Neural cell (in vitro differentiated cells): ENCODE measurements at regions not wholly inside any gene's neighbourhood (a gene's known extent, or its start where the extent isn't known, plus 50 kb on each side); places are given as distances from the start of the nearest gene placed in this dataset.

Experiments
- H2AFZ ChIP-seq: fragments of 200-600, 300-800 bp; sonication (generic), shearing (Covaris generic); 2 replicates; pipeline ENCODE4 v1.6.0; 2014; ENCODE audit warnings: low read depth, mild to moderate bottlenecking, antibody characterized with exemption, low read length, moderate library complexity
- H3F3A ChIP-seq: fragments of 200-600 bp; shearing (Covaris generic); 2 replicates; pipeline ENCODE4 v1.6.1; 2016; ENCODE audit warnings: mild to moderate bottlenecking, moderate library complexity, mixed read lengths, antibody characterized with exemption, low read length; ENCODE audit not compliant: insufficient read depth, poor library complexity, severe bottlenecking
- H3K27ac ChIP-seq: fragments of 200-600, 300-800 bp; sonication (generic), shearing (Covaris generic); 2 replicates; pipeline ENCODE4 v1.5.1; 2014; ENCODE audit warnings: mild to moderate bottlenecking, low read length, moderate library complexity
- H3K27me3 ChIP-seq: fragments of 300-800, 200-600 bp; sonication (generic), shearing (Covaris generic); 2 replicates; pipeline ENCODE4 v1.6.0; 2014; ENCODE audit warnings: mild to moderate bottlenecking, low read depth, low read length, moderate library complexity; ENCODE audit not compliant: insufficient read depth
- H3K36me3 ChIP-seq: fragments of 300-800, 200-600 bp; sonication (generic), shearing (Covaris generic); 2 replicates; pipeline ENCODE4 v1.5.1; 2014; ENCODE audit warnings: mild to moderate bottlenecking, antibody characterized with exemption, low read length, moderate library complexity; ENCODE audit not compliant: insufficient read depth
- H3K4me2 ChIP-seq: fragments of 300-800, 200-600 bp; sonication (generic), shearing (Covaris generic); 2 replicates; pipeline ENCODE4 v1.6.0; 2014; ENCODE audit warnings: mild to moderate bottlenecking, low read length
- H3K4me3 ChIP-seq: fragments of 300-800, 200-600 bp; sonication (generic), shearing (Covaris generic); 2 replicates; pipeline ENCODE4 v1.5.1; 2014; ENCODE audit warnings: mild to moderate bottlenecking, low read length, moderate library complexity
- H3K79me2 ChIP-seq: fragments of 200-600 bp; shearing (Covaris generic); replicated peaks from 2 replicates; pipeline ENCODE4 v1.6.0; 2014; ENCODE audit warnings: mild to moderate bottlenecking, low read length, moderate library complexity; ENCODE audit not compliant: insufficient read depth
- H3K9ac ChIP-seq: fragments of 300-800, 200-600 bp; sonication (generic), shearing (Covaris generic); 2 replicates; pipeline ENCODE4 v1.6.1; 2016; ENCODE audit warnings: mild to moderate bottlenecking, low read length, mixed read lengths
- H3K9me2 ChIP-seq: fragments of 200-600 bp; shearing (Covaris generic); 2 replicates; pipeline ENCODE4 v1.6.1; 2016; ENCODE audit warnings: mild to moderate bottlenecking, low read length, mixed read lengths; ENCODE audit not compliant: insufficient read depth
- H3K9me3 ChIP-seq: fragments of 200-600, 300-800 bp; sonication (generic), shearing (Covaris generic); 2 replicates; pipeline ENCODE4 v1.6.1; 2016; ENCODE audit warnings: mild to moderate bottlenecking, mixed run types, low read length, moderate library complexity, mixed read lengths
- H4K20me1 ChIP-seq: fragments of 200-600 bp; shearing (Covaris generic); 2 replicates; pipeline ENCODE4 v1.6.1; 2016; ENCODE audit warnings: mild to moderate bottlenecking, mixed run types; ENCODE audit not compliant: insufficient read depth
- EP300 ChIP-seq: fragments of 450-650 bp; conservative IDR thresholded peaks from 2 replicates; pipeline ENCODE4 v1.6.1; 2014; ENCODE audit warnings: antibody characterized with exemption, mild to moderate bottlenecking, moderate library complexity; ENCODE audit not compliant: poor library complexity, severe bottlenecking
- EZH2 ChIP-seq: fragments of 200-600, 300-800 bp; shearing (Covaris generic), sonication (generic); IDR thresholded peaks from 2 replicates; pipeline ENCODE4 v1.6.1; 2014; ENCODE audit warnings: antibody characterized with exemption, low read length, borderline replicate concordance, mild to moderate bottlenecking; ENCODE audit not compliant: insufficient read depth, poor library complexity, severe bottlenecking
- MXI1 ChIP-seq: fragments of 450-650 bp; conservative IDR thresholded peaks from 2 replicates; pipeline ENCODE4 v1.6.1; 2014; ENCODE audit warnings: antibody characterized with exemption, mild to moderate bottlenecking; ENCODE audit not compliant: poor library complexity, severe bottlenecking
- POLR2AphosphoS5 ChIP-seq: IDR thresholded peaks from 2 replicates; pipeline ENCODE4 v1.6.1; 2012
- RAD21 ChIP-seq: fragments of 450-650 bp; conservative IDR thresholded peaks from 2 replicates; pipeline ENCODE4 v1.6.1; 2014; ENCODE audit warnings: antibody characterized with exemption, mild to moderate bottlenecking, moderate library complexity
- REST ChIP-seq: IDR thresholded peaks from 2 replicates; pipeline ENCODE4 v1.6.1; 2012; ENCODE audit warnings: borderline replicate concordance
- SMC3 ChIP-seq: fragments of 450-650 bp; conservative IDR thresholded peaks from 2 replicates; pipeline ENCODE4 v1.6.1; 2014; ENCODE audit warnings: antibody characterized with exemption, mild to moderate bottlenecking, moderate library complexity; ENCODE audit not compliant: poor library complexity
- TAF1 ChIP-seq: IDR thresholded peaks from 2 replicates; pipeline ENCODE4 v1.6.1; 2012; ENCODE audit warnings: low read depth
- TF ChIP-seq, protein P1 (sequence below): fragments of 450-650 bp; IDR thresholded peaks from 2 replicates; pipeline ENCODE4 v1.5.1; 2014; ENCODE audit warnings: antibody characterized with exemption, mild to moderate bottlenecking, moderate library complexity; ENCODE audit not compliant: poor library complexity, severe bottlenecking

DNA sequence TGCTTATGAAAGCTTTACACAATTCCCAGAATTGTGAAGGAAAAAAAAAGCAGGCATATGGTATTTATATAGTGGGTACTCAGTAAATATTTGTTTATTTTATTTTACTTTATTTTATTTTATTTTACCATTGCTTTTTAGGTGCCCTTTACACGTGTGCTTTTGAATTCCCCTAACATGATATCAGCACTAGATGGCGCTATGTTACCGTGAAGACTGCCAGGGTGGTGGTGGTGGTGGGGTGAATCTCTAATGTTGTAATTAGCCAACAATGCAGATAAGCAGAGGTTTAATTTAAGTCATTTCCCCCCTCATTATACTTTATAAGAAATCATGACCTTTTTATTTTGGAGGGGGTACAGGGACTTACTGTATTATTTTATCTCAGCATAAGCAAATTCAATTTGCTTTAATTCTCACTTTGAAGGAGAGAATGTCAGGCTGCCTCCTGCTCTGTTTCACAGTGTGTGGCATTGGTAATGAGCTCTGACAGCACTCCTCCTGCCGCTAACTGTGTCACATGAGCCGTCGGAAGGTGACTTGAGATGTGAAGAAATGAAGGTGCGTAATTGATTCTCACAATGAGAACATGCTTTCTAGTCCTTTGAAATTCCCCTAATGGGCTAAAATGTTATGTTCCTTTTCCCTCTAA lies 165.6 kb downstream of the YTHDC2 start:
- H3K36me3 ChIP-seq = no peaks in the 10 kb centered on the region
- no peaks in the 10 kb centered on the region for H3K9me3 ChIP-seq
- peak overlapping the region; percentile 36 for H3K4me3 ChIP-seq
- H3K27me3 ChIP-seq = no peaks in the 10 kb centered on the region
- H3K27ac ChIP-seq = peak overlapping the region; percentile 46
- H3K9ac ChIP-seq = peak overlapping the region; percentile 20
- H3F3A ChIP-seq = peaks cover 9% of the 10 kb centered on the region
- H4K20me1 ChIP-seq = no peaks in the 10 kb centered on the region
- H3K9me2 ChIP-seq = no peaks in the 10 kb centered on the region
- no peak overlapping the region for H2AFZ ChIP-seq
- no peaks in the 10 kb centered on the region for H3K79me2 ChIP-seq
- TF ChIP-seq EZH2 = no peak
- TF ChIP-seq MXI1 = peak; percentile 37
- TF ChIP-seq TAF1 = no peak
- peak; percentile 78 for TF ChIP-seq POLR2AphosphoS5
- TF ChIP-seq EP300 = peak; percentile 83
- TF ChIP-seq, protein P1, sequence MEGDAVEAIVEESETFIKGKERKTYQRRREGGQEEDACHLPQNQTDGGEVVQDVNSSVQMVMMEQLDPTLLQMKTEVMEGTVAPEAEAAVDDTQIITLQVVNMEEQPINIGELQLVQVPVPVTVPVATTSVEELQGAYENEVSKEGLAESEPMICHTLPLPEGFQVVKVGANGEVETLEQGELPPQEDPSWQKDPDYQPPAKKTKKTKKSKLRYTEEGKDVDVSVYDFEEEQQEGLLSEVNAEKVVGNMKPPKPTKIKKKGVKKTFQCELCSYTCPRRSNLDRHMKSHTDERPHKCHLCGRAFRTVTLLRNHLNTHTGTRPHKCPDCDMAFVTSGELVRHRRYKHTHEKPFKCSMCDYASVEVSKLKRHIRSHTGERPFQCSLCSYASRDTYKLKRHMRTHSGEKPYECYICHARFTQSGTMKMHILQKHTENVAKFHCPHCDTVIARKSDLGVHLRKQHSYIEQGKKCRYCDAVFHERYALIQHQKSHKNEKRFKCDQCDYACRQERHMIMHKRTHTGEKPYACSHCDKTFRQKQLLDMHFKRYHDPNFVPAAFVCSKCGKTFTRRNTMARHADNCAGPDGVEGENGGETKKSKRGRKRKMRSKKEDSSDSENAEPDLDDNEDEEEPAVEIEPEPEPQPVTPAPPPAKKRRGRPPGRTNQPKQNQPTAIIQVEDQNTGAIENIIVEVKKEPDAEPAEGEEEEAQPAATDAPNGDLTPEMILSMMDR = peak; percentile 94
- peak; percentile 97 for TF ChIP-seq SMC3
- TF ChIP-seq RAD21 = peak; percentile 96
- peak; percentile 38 for TF ChIP-seq REST
- peak overlapping the region; percentile 17 for H3K4me2 ChIP-seq

DNA sequence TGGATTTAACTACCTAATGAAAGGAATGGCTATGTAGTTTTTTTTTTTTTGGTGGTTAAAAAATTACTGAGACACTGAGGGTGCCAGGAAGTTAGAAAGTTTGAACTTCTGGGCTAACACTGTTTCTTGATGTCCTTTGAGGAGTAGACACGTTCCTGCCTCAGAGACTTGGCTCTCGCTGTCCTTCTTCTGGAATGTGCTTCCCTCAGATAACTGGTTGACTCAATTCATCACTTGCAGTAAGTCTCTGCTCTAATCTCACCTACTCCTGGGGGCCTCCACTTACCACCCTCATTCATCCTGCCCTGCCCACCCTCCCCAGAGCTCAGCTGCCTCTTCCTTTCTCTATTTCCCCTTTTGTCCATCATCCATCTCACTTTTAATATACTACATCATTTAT lies 167.0 kb downstream of the YTHDC2 start:
- H4K20me1 ChIP-seq = no peaks in the 10 kb centered on the region
- peaks cover 9% of the 10 kb centered on the region for H3F3A ChIP-seq
- no peak overlapping the region for H3K9ac ChIP-seq
- no peaks in the 10 kb centered on the region for H3K36me3 ChIP-seq
- no peaks in the 10 kb centered on the region for H3K9me2 ChIP-seq
- no peak overlapping the region for H3K27ac ChIP-seq
- no peak overlapping the region for H3K4me2 ChIP-seq
- H3K27me3 ChIP-seq = no peaks in the 10 kb centered on the region
- no peak overlapping the region for H3K4me3 ChIP-seq
- H3K9me3 ChIP-seq = no peaks in the 10 kb centered on the region
- no peak overlapping the region for H2AFZ ChIP-seq
- H3K79me2 ChIP-seq = no peaks in the 10 kb centered on the region
- TF ChIP-seq, protein P1 = no peak
- TF ChIP-seq RAD21 (no peak), SMC3 (no peak), MXI1 (no peak), TAF1 (no peak), REST (no peak), EZH2 (no peak), POLR2AphosphoS5 (no peak), EP300 (no peak)
